KMS-11 (cell line): ENCODE measurements at regions not wholly inside any gene's neighbourhood (a gene's known extent, or its start where the extent isn't known, plus 50 kb on each side); places are given as distances from the start of the nearest gene placed in this dataset.

Experiments used
- H2AFZ ChIP-seq: fragments of 200-600 bp; sonication (generic); 2 replicates; pipeline ENCODE4 v1.6.1; 2016; ENCODE audit warnings: antibody characterized with exemption, mixed run types, low read depth
- H3K27ac ChIP-seq: fragments of 200-600 bp; sonication (generic); 2 replicates; pipeline ENCODE4 v1.6.1; 2016; ENCODE audit warnings: mild to moderate bottlenecking, mixed run types
- H3K27me3 ChIP-seq: fragments of 200-600 bp; sonication (generic); 2 replicates; pipeline ENCODE4 v1.6.1; 2017; ENCODE audit warnings: mild to moderate bottlenecking, low read depth, mixed run types, moderate library complexity; ENCODE audit not compliant: insufficient read depth
- H3K36me3 ChIP-seq: fragments of 200-600 bp; sonication (generic); 2 replicates; pipeline ENCODE4 v1.6.1; 2017; ENCODE audit warnings: mild to moderate bottlenecking, mixed run types; ENCODE audit not compliant: insufficient read depth
- H3K4me1 ChIP-seq: fragments of 200-600 bp; sonication (generic); 2 replicates; pipeline ENCODE4 v1.6.1; 2016; ENCODE audit warnings: mild to moderate bottlenecking, low read depth, mixed run types; ENCODE audit not compliant: poor library complexity, severe bottlenecking
- H3K4me2 ChIP-seq: fragments of 200-600 bp; sonication (generic); 2 replicates; pipeline ENCODE4 v1.7.0; 2016; ENCODE audit warnings: mild to moderate bottlenecking, mixed run types
- H3K4me3 ChIP-seq: fragments of 200-600 bp; sonication (generic); IDR thresholded peaks from 2 replicates; pipeline ENCODE4 v1.6.1; 2017; ENCODE audit warnings: low read depth, low read length, mixed read lengths; ENCODE audit not compliant: insufficient read depth
- H3K79me2 ChIP-seq: fragments of 200-600 bp; sonication (generic); 2 replicates; pipeline ENCODE4 v1.6.1; 2016; ENCODE audit warnings: low read depth, mixed run types; ENCODE audit not compliant: insufficient read depth
- H3K9ac ChIP-seq: fragments of 200-600 bp; sonication (generic); 2 replicates; pipeline ENCODE4 v1.6.1; 2016; ENCODE audit warnings: mild to moderate bottlenecking, mixed run types
- H4K20me1 ChIP-seq: fragments of 200-600 bp; sonication (generic); 2 replicates; pipeline ENCODE4 v1.6.1; 2016; ENCODE audit warnings: mild to moderate bottlenecking, mixed run types; ENCODE audit not compliant: insufficient read depth
- TF ChIP-seq, protein P1 (sequence below): fragments of 200-600 bp; sonication (generic); conservative IDR thresholded peaks from 2 replicates; pipeline ENCODE4 v1.6.1; 2017; ENCODE audit warnings: low read depth, mild to moderate bottlenecking, antibody characterized with exemption, low read length, moderate library complexity, mixed read lengths

- no peaks in the 10 kb centered on the region for H3K27me3 ChIP-seq
- H3K36me3 ChIP-seq = no peaks in the 10 kb centered on the region
- H3K4me2 ChIP-seq = no peak overlapping the region
- no peaks in the 10 kb centered on the region for H3K79me2 ChIP-seq
- no peaks in the 10 kb centered on the region for H4K20me1 ChIP-seq
- H3K4me3 ChIP-seq = no peak overlapping the region
- H3K9ac ChIP-seq = no peak overlapping the region
- TF ChIP-seq, protein P1, sequence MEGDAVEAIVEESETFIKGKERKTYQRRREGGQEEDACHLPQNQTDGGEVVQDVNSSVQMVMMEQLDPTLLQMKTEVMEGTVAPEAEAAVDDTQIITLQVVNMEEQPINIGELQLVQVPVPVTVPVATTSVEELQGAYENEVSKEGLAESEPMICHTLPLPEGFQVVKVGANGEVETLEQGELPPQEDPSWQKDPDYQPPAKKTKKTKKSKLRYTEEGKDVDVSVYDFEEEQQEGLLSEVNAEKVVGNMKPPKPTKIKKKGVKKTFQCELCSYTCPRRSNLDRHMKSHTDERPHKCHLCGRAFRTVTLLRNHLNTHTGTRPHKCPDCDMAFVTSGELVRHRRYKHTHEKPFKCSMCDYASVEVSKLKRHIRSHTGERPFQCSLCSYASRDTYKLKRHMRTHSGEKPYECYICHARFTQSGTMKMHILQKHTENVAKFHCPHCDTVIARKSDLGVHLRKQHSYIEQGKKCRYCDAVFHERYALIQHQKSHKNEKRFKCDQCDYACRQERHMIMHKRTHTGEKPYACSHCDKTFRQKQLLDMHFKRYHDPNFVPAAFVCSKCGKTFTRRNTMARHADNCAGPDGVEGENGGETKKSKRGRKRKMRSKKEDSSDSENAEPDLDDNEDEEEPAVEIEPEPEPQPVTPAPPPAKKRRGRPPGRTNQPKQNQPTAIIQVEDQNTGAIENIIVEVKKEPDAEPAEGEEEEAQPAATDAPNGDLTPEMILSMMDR = no peak
- H3K27ac ChIP-seq = no peak overlapping the region
- no peak overlapping the region for H2AFZ ChIP-seq
- H3K4me1 ChIP-seq = no peaks in the 10 kb centered on the region
Observed at GRCh38 chr3:102830415-102830814, 395.6 kb downstream of the ZPLD1 start.

DNA sequence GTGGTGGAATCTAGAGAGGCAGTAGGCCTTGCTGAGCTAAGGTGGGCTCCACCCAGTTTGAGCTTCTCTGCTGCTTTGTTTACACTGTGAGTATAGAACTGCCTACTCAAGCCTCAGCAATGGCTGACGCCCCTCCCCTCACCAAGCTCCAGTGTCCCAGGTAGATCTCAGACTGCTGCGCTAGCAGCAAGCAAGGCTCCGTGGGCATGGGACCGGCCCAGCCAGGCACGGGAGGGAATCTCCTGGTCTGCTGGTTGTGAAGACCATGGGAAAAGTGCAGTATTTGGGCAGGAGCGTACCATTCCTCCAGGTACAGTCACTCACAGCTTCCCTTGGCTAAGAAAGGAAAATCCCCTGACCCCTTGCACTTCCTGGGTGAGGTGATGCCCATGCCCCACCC is 407.1 kb downstream of the ZPLD1 start:
- Histone ChIP-seq H3K4me3 (no peak overlapping the region), H3K9ac (no peak overlapping the region), H4K20me1 (no peaks in the 10 kb centered on the region), H3K27ac (no peak overlapping the region), H2AFZ (no peak overlapping the region), H3K36me3 (no peaks in the 10 kb centered on the region), H3K27me3 (no peaks in the 10 kb centered on the region), H3K4me2 (no peak overlapping the region), H3K79me2 (no peaks in the 10 kb centered on the region), H3K4me1 (no peaks in the 10 kb centered on the region)
- TF ChIP-seq, protein P1 = no peak

DNA sequence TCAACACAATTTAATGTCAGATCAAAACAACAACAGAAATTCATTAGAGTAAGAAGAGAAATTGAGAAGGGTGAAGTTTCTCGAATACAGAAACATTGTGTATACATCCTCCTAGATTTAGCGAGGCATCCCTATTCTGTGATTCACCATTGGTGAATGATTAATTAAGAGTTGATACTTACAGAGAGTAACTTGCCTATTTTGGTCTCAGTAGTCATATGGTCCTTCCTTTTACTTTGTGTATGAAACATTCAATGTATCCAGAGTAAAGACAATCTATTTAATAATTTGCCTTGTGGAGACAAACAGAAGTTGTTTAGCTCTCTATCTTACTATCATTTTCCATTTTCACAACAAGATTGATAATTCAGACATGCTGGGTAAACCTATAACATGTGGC is 432.0 kb downstream of the ZPLD1 start:
- Histone ChIP-seq H3K4me2 (no peak overlapping the region), H3K36me3 (no peaks in the 10 kb centered on the region), H3K27ac (no peak overlapping the region), H3K9ac (no peak overlapping the region), H2AFZ (no peak overlapping the region), H3K27me3 (no peaks in the 10 kb centered on the region), H3K79me2 (no peaks in the 10 kb centered on the region), H4K20me1 (no peaks in the 10 kb centered on the region), H3K4me3 (no peak overlapping the region), H3K4me1 (no peaks in the 10 kb centered on the region)
- TF ChIP-seq, protein P1 = no peak

DNA sequence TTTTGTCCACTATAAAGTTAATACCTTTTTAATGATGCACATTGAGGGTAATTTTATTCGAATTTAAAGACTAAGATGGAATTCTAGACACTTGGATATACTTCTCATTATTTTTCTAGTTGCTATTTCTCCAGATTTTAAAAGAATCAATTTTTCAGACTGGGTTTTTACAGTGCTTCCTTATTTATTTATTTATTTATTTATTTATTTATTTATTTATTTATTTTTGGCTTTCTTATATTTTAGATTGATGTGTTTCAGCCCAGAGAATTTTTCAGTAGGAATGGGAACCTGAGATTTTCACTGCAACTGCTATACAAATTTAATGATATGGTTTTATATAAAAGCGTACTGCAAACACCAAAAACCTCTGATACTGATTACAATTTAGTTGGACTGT is 448.7 kb downstream of the ZPLD1 start:
- TF ChIP-seq, protein P1 = no peak
- no peaks in the 10 kb centered on the region for H3K4me1 ChIP-seq
- no peaks in the 10 kb centered on the region for H3K27me3 ChIP-seq

More for the DNA sequence above, 448.7 kb downstream of the ZPLD1 start:
- Histone ChIP-seq H3K4me2 (no peak overlapping the region), H4K20me1 (no peaks in the 10 kb centered on the region), H3K36me3 (no peaks in the 10 kb centered on the region), H3K4me3 (no peak overlapping the region), H2AFZ (no peak overlapping the region), H3K79me2 (no peaks in the 10 kb centered on the region), H3K9ac (no peak overlapping the region), H3K27ac (no peak overlapping the region)
